Stimulated activated CD4-positive, alpha-beta T cell treated with anti-CD3 and anti-CD28 coated beads, Interleukin-12 subunit alpha, Interleukin-12 subunit beta, amount 100 ng/mL, for 4 hours (primary cell): ENCODE measurements at regions not wholly inside any gene's neighbourhood (a gene's known extent, or its start where the extent isn't known, plus 50 kb on each side); places are given as distances from the start of the nearest gene placed in this dataset.
"Not testable (repeated sequence)": the region's sequence is repeated elsewhere in the genome, so short reads cannot be mapped to it uniquely, and the experiment has no call there.

ENCODE experiments used
- DNase-seq: peaks from one replicate; pipeline ENCODE4 v3.0.0-alpha.2; 2020

- DNase-seq, result no peak
Observed at GRCh38 chr13:76829572-76830327, 56.5 kb downstream of the KCTD12 start.

GRCh38 chr13:76828316-76828741 lies 57.9 kb downstream of the KCTD12 start:
- DNase-seq, result no peak

- DNase-seq, result no peak
Observed at GRCh38 chr13:76826527-76826926, 59.7 kb downstream of the KCTD12 start.

- DNase-seq, result no peak
Observed at GRCh38 chr13:76825430-76825829, 60.8 kb downstream of the KCTD12 start.

- DNase-seq, result no peak
Observed at GRCh38 chr13:76823969-76824368, 62.2 kb downstream of the KCTD12 start.

GRCh38 chr13:76822698-76823267 lies 63.4 kb downstream of the KCTD12 start:
- DNase-seq, result no peak

GRCh38 chr13:76821222-76821621 lies 65.0 kb downstream of the KCTD12 start:
- DNase-seq, result not testable (repeated sequence)

GRCh38 chr13:76820759-76821158 lies 65.4 kb downstream of the KCTD12 start:
- DNase-seq, result no peak

GRCh38 chr13:76816394-76816793 lies 69.8 kb downstream of the KCTD12 start:
- DNase-seq, result no peak

GRCh38 chr13:76815344-76815743 lies 70.9 kb downstream of the KCTD12 start:
- DNase-seq, result no peak

GRCh38 chr13:76813891-76814290 lies 72.3 kb downstream of the KCTD12 start:
- no peak for DNase-seq

GRCh38 chr13:76813000-76813691 lies 73.1 kb downstream of the KCTD12 start:
- DNase-seq, result no peak

GRCh38 chr13:76812206-76812897 lies 73.9 kb downstream of the KCTD12 start:
- no peak for DNase-seq

- DNase-seq, result no peak
Observed at GRCh38 chr13:76809389-76809788, 76.8 kb downstream of the KCTD12 start.

GRCh38 chr13:76808927-76809326 lies 77.3 kb downstream of the KCTD12 start:
- DNase-seq, result no peak

GRCh38 chr13:76804801-76805200 lies 81.4 kb downstream of the KCTD12 start:
- no peak for DNase-seq

GRCh38 chr13:76803831-76804230 lies 82.4 kb downstream of the KCTD12 start:
- DNase-seq, result no peak

GRCh38 chr13:76800943-76801342 lies 85.3 kb downstream of the KCTD12 start:
- DNase-seq, result no peak

- DNase-seq, result no peak
Observed at GRCh38 chr13:76799696-76800095, 86.5 kb downstream of the KCTD12 start.

GRCh38 chr13:76798037-76798436 lies 88.2 kb downstream of the KCTD12 start:
- no peak for DNase-seq

GRCh38 chr13:76797361-76797760 lies 88.8 kb downstream of the KCTD12 start:
- no peak for DNase-seq

- DNase-seq, result no peak
Observed at GRCh38 chr13:76796851-76797250, 89.4 kb downstream of the KCTD12 start.
